AG10803 (cell line): ENCODE measurements at regions not wholly inside any gene's neighbourhood (a gene's known extent, or its start where the extent isn't known, plus 50 kb on each side); places are given as distances from the start of the nearest gene placed in this dataset.
"Not testable (repeated sequence)": the region's sequence is repeated elsewhere in the genome, so short reads cannot be mapped to it uniquely, and the experiment has no call there.

Experiments
- DNase-seq: peaks from one replicate; pipeline ENCODE4 v3.0.0; 2010; ENCODE audit warnings: low read depth
- H3K4me3 ChIP-seq: 2 replicates; pipeline ENCODE4 v1.5.1; 2011; ENCODE audit warnings: mild to moderate bottlenecking, low read length, control low read depth
- CTCF ChIP-seq: conservative IDR thresholded peaks from 2 replicates; pipeline ENCODE4 v1.5.1; 2011; ENCODE audit warnings: mild to moderate bottlenecking, low read length, control low read depth, inconsistent platforms

GRCh38 chr5:27144456-27144855 lies 106.1 kb upstream of the CDH9 start:
- no peak for DNase-seq
- H3K4me3 ChIP-seq = no peak overlapping the region
- TF ChIP-seq CTCF = no peak

DNA sequence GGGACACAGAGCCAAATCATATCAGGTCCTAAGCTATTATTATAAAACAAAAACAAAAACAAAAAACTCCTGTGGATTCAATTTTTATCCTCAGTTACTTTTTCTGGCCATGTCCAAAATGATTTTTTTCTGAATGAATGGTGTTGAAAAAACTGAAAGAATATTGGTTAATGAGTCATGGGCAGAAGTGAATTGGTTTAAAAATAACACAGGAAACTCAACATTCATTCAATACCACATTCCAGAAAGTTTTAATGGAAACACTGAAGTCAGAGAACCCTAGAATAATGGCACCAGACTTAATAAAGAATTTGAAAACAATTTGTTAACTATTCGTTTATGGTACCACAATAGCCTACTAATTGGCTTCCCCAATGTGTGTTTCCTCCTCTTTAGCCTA lies 102.4 kb upstream of the CDH9 start:
- TF ChIP-seq CTCF = no peak
- no peak for DNase-seq
- H3K4me3 ChIP-seq = no peak overlapping the region

- peak; percentile 4 for DNase-seq
- H3K4me3 ChIP-seq = no peak overlapping the region
- no peak for TF ChIP-seq CTCF
These were observed 92.2 kb upstream of the CDH9 start for GRCh38 chr5:27130587-27130986.

DNA sequence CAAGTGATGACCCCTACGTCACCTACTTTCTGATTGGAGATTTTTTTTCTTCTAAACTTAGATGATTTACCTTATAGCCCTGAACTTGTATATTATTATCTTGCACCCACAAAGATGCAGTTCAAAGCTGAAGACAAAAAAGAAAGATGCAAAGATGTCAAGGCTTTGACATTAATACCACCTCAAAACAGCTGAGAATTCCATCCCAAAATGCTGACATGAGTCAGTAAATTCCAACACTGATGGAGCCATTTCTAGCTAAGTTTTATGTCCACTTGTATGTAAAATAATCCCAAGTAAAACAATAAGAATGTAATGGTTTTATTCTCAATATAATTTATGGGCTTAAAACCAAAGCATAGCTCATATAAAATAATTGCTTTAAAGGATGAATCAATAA lies 91.5 kb upstream of the CDH9 start:
- no peak for TF ChIP-seq CTCF
- no peak for DNase-seq
- no peak overlapping the region for H3K4me3 ChIP-seq

DNA sequence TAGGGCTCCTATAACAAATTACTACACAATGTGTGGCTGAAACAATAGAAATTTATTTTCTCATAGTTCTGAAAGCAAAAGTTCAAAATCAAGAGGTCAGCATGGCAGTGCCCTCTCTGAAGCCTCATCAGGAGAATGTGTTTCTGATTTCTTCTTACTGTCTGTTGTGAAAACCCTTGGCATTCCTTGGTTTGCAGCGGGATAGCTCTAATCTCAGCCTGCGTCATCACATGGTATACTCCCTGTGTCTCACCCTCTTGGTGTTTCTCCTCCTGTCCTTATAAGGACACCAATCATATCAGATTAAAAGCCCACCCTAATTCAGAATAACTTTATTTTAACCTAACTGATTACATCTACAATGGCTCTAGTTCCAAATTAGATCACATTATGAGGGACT lies 87.5 kb upstream of the CDH9 start:
- no peak for DNase-seq
- no peak overlapping the region for H3K4me3 ChIP-seq
- no peak for TF ChIP-seq CTCF

DNA sequence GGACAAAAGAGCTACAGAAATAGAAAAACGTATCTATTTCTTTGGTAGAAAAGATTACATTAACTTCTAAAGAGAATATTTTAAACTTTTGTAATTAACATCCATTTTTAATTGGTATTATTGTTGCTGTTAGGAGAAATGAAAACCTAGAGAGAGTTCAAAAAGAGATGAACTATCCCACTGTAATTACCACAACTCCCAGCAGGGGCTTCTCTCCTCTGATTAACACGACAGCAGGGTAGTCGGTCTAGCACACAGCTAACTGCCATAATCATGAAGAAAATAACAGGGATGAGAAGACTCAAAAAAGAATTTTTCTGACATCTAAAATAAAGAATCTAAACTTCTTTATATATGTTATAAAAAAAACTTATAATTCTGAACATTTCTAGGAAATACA lies 86.2 kb upstream of the CDH9 start:
- no peak overlapping the region for H3K4me3 ChIP-seq
- peak; percentile 57 for TF ChIP-seq CTCF
- peak; percentile 9 for DNase-seq

- not testable (repeated sequence) for H3K4me3 ChIP-seq, DNase-seq
These were observed 81.4 kb upstream of the CDH9 start for GRCh38 chr5:27119736-27120321.

DNA sequence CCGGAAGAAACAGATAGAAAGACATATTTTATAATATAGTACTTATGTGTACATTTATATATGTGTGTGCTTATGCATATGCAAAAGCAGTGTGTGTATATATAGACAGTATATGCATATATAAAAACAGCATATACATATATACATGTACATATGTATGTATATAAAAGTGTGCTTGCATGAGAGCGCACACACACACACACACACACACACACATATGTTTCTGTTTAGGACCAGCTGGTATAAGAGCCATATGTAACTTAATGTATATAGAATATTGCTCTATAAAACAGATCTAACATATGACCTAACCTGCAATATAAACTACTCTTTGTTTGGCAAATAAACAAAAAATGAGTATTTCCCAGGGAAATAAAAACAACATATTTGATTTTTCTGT lies 65.1 kb upstream of the CDH9 start:
- DNase-seq = no peak
- no peak for TF ChIP-seq CTCF
- H3K4me3 ChIP-seq = no peak overlapping the region

- H3K4me3 ChIP-seq, DNase-seq: not testable (repeated sequence)
These were observed 57.4 kb upstream of the CDH9 start for GRCh38 chr5:27095761-27096160.
